ENCODE measurements at regions not wholly inside any gene's neighbourhood (a gene's known extent, or its start where the extent isn't known, plus 50 kb on each side); places are given as distances from the start of the nearest gene placed in this dataset.

GRCh38 chr14:35988550-35988949 is 162.4 kb downstream of the BRMS1L start:
- Histone ChIP-seq H3K4me1 (no peaks in the 10 kb centered on the region), H3K36me3 (no peaks in the 10 kb centered on the region), H3K4me3 (no peak overlapping the region), H3K27me3 (no peaks in the 10 kb centered on the region), H3K9me3 (no peaks in the 10 kb centered on the region), H3K27ac (no peak overlapping the region)
- 69% methylated on average over 7 of the region's 7 CpGs for WGBS (ENCODE audit: insufficient coverage, low coverage, low lambda C conversion rate, missing lambda C conversion rate)
- ATAC-seq (no peak), DNase-seq (no peak)
- intact Hi-C loops (cut with DNase I): no loop called here
- TF ChIP-seq CTCF (IDR thresholded peaks at IDR 0.05) (no peak), POLR2A (IDR thresholded peaks at IDR 0.05) (no peak)

GRCh38 chr14:35987731-35988130 is 161.6 kb downstream of the BRMS1L start:
- no peaks in the 10 kb centered on the region for H3K9me3 ChIP-seq
- no peak overlapping the region for H3K27ac ChIP-seq
- no peaks in the 10 kb centered on the region for H3K4me1 ChIP-seq
- H3K36me3 ChIP-seq: no peaks in the 10 kb centered on the region
- intact Hi-C loops (cut with DNase I): no loop called here
- TF ChIP-seq POLR2A (IDR thresholded peaks at IDR 0.05) (no peak), CTCF (IDR thresholded peaks at IDR 0.05) (no peak)
- no peaks in the 10 kb centered on the region for H3K27me3 ChIP-seq
- DNase-seq (no peak), ATAC-seq (no peak)
- H3K4me3 ChIP-seq: no peak overlapping the region
- 69% methylated on average over 3 of the region's 3 CpGs for WGBS (ENCODE audit: insufficient coverage, low coverage, low lambda C conversion rate, missing lambda C conversion rate)

- no peaks in the 10 kb centered on the region for H3K36me3 ChIP-seq
- no peak for ATAC-seq
- intact Hi-C loops (cut with DNase I): no loop called here
- H3K4me1 ChIP-seq: no peaks in the 10 kb centered on the region
- H3K4me3 ChIP-seq: no peak overlapping the region
- DNase-seq: no peak
- no peaks in the 10 kb centered on the region for H3K9me3 ChIP-seq
- no peak for TF ChIP-seq CTCF (IDR thresholded peaks at IDR 0.05)
- TF ChIP-seq POLR2A (IDR thresholded peaks at IDR 0.05): no peak
- H3K27ac ChIP-seq: no peak overlapping the region
- WGBS (ENCODE audit: insufficient coverage, low coverage, low lambda C conversion rate, missing lambda C conversion rate): 74% methylated on average over 2 of the region's 2 CpGs
- H3K27me3 ChIP-seq: no peaks in the 10 kb centered on the region
These were observed 160.1 kb downstream of the BRMS1L start for GRCh38 chr14:35986219-35986573.

GRCh38 chr14:35985474-35986218 is 159.5 kb downstream of the BRMS1L start:
- no peak for TF ChIP-seq POLR2A (IDR thresholded peaks at IDR 0.05)
- no peak for TF ChIP-seq CTCF (IDR thresholded peaks at IDR 0.05)
- Histone ChIP-seq H3K4me3 (no peak overlapping the region), H3K9me3 (no peaks in the 10 kb centered on the region), H3K36me3 (no peaks in the 10 kb centered on the region), H3K27me3 (no peaks in the 10 kb centered on the region), H3K4me1 (no peaks in the 10 kb centered on the region), H3K27ac (no peak overlapping the region)
- WGBS (ENCODE audit: insufficient coverage, low coverage, low lambda C conversion rate, missing lambda C conversion rate): 44% methylated on average over 5 of the region's 5 CpGs
- DNase-seq: no peak
- intact Hi-C loops (cut with DNase I): no loop called here
- no peak for ATAC-seq

Data from right lobe of liver (tissue), 6 donors.